MCF 10A (cell line): ENCODE measurements at regions not wholly inside any gene's neighbourhood (a gene's known extent, or its start where the extent isn't known, plus 50 kb on each side); places are given as distances from the start of the nearest gene placed in this dataset.

ENCODE experiments used
- BruUV-seq: library from RNA; stranded (reverse); fragments of 400-500 nt; replicated peaks from 2 replicates; lab custom pipeline; 2021; lab: Mats Ljungman, UMichigan
- CTCF ChIA-PET: fragments of 300-600 bp; sonication (Branson Sonifier 250); formaldehyde crosslinking; extraction: SDS; loops from one replicate; lab custom pipeline; 2021; ENCODE audit warnings: antibody characterized with exemption, inconsistent platforms; lab: Yijun Ruan, JAX
- POLR2A ChIA-PET: fragments of 300-600, 350-650 bp; sonication (Branson Sonifier 250); formaldehyde crosslinking; extraction: SDS; loops from one replicate; lab custom pipeline; 2020; ENCODE audit warnings: antibody characterized with exemption, inconsistent platforms; lab: Yijun Ruan, JAX
- DNase-seq: peaks from one replicate; pipeline ENCODE4 v3.0.0-alpha.2; 2018; ENCODE audit not compliant: unreplicated experiment
- H3K27ac Mint-ChIP-seq: one replicate; pipeline ENCODE4 v1.8.0; 2022; ENCODE audit warnings: mild to moderate bottlenecking, low read depth, mixed read lengths; ENCODE audit not compliant: unreplicated experiment
- H3K27me3 Mint-ChIP-seq: one replicate; pipeline ENCODE4 v1.8.0; 2022; ENCODE audit warnings: mixed read lengths; ENCODE audit not compliant: insufficient read depth, unreplicated experiment
- H3K36me3 Mint-ChIP-seq: one replicate; pipeline ENCODE4 v1.8.0; 2022; ENCODE audit warnings: mild to moderate bottlenecking, moderate library complexity, mixed read lengths; ENCODE audit not compliant: insufficient read depth, unreplicated experiment
- H3K4me1 Mint-ChIP-seq: one replicate; pipeline ENCODE4 v1.8.0; 2022; ENCODE audit warnings: mixed read lengths; ENCODE audit not compliant: insufficient read depth, unreplicated experiment
- H3K4me3 Mint-ChIP-seq: one replicate; pipeline ENCODE4 v1.8.0; 2022; ENCODE audit warnings: mild to moderate bottlenecking, moderate library complexity, mixed read lengths; ENCODE audit not compliant: unreplicated experiment
- H3K9me3 Mint-ChIP-seq: one replicate; pipeline ENCODE4 v1.8.0; 2022; ENCODE audit warnings: mixed read lengths; ENCODE audit not compliant: unreplicated experiment
- intact Hi-C: fragments of 100-400 bp; cut with micrococcal nuclease; formaldehyde crosslinking; loops from 2 replicates; pipeline ENCODE4 v1.14.1; 2022
- TF ChIP-seq, protein P1 (sequence below): fragments of 200-600 bp; IDR thresholded peaks from one replicate; pipeline ENCODE4 v1.8.0; 2022; ENCODE audit warnings: antibody characterized with exemption, mild to moderate bottlenecking; ENCODE audit not compliant: unreplicated experiment

DNA sequence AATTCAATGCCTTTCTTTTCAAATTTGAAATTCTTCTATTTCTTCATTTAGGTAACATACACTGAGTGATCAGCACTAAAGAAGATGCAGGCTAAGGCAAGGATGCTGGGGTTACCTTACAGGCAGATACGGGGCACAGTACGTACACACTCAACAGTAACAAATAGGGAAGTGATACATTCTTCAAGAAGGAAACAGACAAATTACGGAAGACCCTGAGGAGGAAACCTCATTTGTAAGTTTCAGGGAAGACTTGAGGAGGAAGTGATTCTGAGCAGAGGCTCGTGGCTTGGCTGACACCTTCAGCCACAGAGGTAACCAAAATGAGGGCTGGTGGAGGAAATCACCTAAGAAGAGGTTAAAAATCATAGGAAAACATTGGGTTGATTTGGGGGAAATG, 1108.3 kb upstream of the KLHL29 start:
- Mint-ChIP-seq H3K36me3 (no peaks in the 10 kb centered on the region), H3K27me3 (no peaks in the 10 kb centered on the region), H3K27ac (no peak overlapping the region), H3K4me3 (no peak overlapping the region), H3K9me3 (peaks cover 9% of the 10 kb centered on the region), H3K4me1 (no peaks in the 10 kb centered on the region)
- DNase-seq: no peak
- ChIA-PET CTCF (no interaction called here), POLR2A (no interaction called here)
- intact Hi-C loops: no loop called here
- TF ChIP-seq, protein P1, sequence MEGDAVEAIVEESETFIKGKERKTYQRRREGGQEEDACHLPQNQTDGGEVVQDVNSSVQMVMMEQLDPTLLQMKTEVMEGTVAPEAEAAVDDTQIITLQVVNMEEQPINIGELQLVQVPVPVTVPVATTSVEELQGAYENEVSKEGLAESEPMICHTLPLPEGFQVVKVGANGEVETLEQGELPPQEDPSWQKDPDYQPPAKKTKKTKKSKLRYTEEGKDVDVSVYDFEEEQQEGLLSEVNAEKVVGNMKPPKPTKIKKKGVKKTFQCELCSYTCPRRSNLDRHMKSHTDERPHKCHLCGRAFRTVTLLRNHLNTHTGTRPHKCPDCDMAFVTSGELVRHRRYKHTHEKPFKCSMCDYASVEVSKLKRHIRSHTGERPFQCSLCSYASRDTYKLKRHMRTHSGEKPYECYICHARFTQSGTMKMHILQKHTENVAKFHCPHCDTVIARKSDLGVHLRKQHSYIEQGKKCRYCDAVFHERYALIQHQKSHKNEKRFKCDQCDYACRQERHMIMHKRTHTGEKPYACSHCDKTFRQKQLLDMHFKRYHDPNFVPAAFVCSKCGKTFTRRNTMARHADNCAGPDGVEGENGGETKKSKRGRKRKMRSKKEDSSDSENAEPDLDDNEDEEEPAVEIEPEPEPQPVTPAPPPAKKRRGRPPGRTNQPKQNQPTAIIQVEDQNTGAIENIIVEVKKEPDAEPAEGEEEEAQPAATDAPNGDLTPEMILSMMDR: no peak
- BruUV-seq: no TSS peak

DNA sequence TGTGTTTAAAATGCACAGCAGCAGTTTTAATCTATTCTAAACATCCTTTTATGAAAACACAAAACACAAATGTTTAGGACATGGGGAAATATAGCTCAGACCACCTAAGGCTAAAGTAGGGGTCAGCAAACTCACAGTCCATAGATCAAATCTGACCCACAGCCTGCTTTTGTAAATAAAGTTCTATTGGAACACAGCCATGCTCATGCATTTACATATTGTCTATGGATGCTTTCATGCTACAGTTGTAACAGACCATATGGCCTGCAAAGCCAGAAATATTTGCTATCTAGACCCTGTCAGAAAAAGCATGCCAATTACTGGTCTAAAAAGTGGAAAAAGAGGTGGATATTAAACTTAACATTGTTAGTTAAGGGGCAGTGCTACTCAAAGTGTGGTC, 1105.4 kb upstream of the KLHL29 start:
- no peak overlapping the region for H3K27ac Mint-ChIP-seq
- H3K9me3 Mint-ChIP-seq: peaks cover 16% of the 10 kb centered on the region
- TF ChIP-seq, protein P1: no peak
- no peaks in the 10 kb centered on the region for H3K4me1 Mint-ChIP-seq
- no peak for DNase-seq
- H3K4me3 Mint-ChIP-seq: no peak overlapping the region
- ChIA-PET POLR2A (no interaction called here), CTCF (no interaction called here)
- no peaks in the 10 kb centered on the region for H3K27me3 Mint-ChIP-seq
- no peaks in the 10 kb centered on the region for H3K36me3 Mint-ChIP-seq
- intact Hi-C loops: no loop called here
- BruUV-seq: no TSS peak

DNA sequence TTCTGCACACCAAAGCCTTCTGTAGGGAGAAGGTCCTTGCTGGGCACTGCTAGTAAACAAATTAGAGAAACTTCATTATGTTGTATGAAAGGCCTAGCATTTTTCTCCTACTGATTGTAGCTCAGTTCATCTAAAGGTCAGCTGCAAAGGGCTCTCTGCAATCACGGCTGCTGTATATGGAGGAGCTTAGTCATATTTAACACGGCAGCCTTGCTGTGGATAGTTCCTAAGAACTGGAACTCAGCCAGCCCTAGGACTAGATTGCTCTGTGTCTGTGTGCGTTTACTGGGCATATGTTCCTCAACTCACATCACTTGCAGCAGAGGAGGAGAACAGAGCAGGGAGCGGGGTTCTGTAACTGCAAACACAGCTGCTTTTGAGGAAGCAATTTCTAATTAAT, 1103.9 kb upstream of the KLHL29 start:
- peaks cover 16% of the 10 kb centered on the region for H3K9me3 Mint-ChIP-seq
- intact Hi-C loops: no loop called here
- H3K4me1 Mint-ChIP-seq: no peaks in the 10 kb centered on the region
- H3K36me3 Mint-ChIP-seq: no peaks in the 10 kb centered on the region
- POLR2A ChIA-PET: no interaction called here
- no peaks in the 10 kb centered on the region for H3K27me3 Mint-ChIP-seq
- H3K27ac Mint-ChIP-seq: no peak overlapping the region
- TF ChIP-seq, protein P1: no peak
- DNase-seq: peak; percentile 54
- H3K4me3 Mint-ChIP-seq: no peak overlapping the region
- no TSS peak for BruUV-seq
- CTCF ChIA-PET: interaction anchor here (0.5 kb wide), 1 partner anchor 129 kb away, joined by 3 read pairs; no protein-coding TSS in a partner anchor

DNA sequence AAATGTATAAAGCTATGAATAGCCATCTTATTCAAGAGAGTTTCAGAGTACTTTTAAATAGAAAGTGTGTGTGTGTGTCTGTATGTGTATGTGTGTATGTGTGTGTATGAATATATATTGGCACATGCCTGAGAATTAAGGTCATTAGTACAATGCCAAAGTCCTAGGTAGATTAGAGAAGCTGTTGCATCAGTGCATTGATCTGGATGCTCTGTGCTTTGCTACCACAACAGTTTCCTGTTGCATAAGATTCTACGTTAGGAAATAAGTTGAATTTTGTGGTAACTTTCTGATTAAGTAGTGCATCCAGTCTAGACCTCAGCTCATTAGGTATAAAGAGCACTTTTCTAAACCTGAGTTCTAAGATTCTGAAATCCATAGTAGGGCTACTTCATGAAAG, 1102.8 kb upstream of the KLHL29 start:
- Mint-ChIP-seq H3K9me3 (peaks cover 7% of the 10 kb centered on the region), H3K27me3 (no peaks in the 10 kb centered on the region), H3K36me3 (no peaks in the 10 kb centered on the region), H3K27ac (no peak overlapping the region), H3K4me1 (no peaks in the 10 kb centered on the region), H3K4me3 (no peak overlapping the region)
- ChIA-PET CTCF (interaction anchor here (1.0 kb wide), 1 partner anchor 74 kb away, joined by 3 read pairs; no protein-coding TSS in a partner anchor), POLR2A (no interaction called here)
- intact Hi-C loops: no loop called here
- DNase-seq: peak; percentile 2
- BruUV-seq: no TSS peak
- TF ChIP-seq, protein P1: no peak
